NCI-H526 treated with DMSO at 0.1 percent for 48 hours (cell line): ENCODE measurements at regions not wholly inside any gene's neighbourhood (a gene's known extent, or its start where the extent isn't known, plus 50 kb on each side); places are given as distances from the start of the nearest gene placed in this dataset.
"Not testable (repeated sequence)": the region's sequence is repeated elsewhere in the genome, so short reads cannot be mapped to it uniquely, and the experiment has no call there.

Source experiments
- DNase-seq: peaks from one replicate; lab custom pipeline; 2025; lab: John Stamatoyannopoulos, UW

DNA sequence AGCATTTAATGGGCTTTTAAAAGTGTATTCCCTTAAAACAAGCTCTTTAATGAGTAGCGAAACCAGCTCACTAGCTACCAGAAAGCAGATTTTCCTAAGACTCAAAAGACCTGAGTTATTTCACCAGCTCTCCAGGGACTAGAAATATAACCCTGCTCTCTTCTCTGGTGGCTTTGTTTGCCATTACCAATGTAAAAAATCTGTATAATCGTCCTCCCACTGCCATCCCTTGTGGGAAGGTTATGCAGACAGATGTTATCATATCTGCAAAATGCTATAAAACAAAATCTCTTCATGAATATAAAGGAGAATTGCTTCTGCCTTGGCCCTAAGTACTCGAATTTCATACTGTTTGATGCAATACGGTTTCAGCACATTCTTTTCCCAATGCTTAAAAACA, 335.2 kb downstream of the NUP35 start:
- peak; percentile 20 for DNase-seq

GRCh38 chr2:183463821-183464220, 339.6 kb downstream of the NUP35 start:
- no peak for DNase-seq

- no peak for DNase-seq
These were observed 340.8 kb downstream of the NUP35 start for GRCh38 chr2:183465048-183465447.

DNA sequence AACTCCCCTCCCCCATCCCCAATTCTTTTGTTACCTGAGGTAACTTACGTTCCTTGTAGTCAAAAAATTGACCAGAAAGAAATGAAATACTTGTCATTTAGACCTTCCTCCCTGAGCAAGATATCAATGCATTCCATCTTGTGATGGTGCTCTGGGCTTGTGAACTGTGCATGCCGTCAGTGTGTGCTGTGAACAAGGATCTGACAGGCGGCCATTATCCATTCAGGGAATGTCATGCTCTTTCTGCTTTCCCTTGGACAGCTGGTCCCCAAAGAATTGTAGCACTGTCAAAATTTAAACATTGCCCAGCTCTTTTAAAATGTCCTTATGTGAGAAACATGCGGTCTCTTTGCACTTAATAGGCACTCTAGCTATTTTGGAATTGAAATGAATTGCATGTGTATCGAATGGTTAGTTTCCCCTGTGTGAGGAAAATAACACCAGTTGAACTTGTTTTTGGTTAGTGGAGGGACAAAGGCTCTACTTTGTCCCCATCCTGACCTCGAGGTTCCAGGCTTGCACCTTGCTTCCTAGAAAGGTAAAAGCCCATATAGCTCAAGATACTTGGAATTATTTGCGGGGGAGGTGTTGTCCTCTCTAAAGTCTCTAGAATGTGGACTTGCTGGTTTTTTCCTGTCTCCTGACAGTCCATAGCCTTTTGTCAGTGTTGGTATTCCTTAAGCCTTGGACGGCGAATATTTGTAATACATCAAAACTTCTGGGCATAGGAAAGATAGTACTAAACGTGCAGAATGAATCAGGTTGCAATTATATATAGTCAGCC, 350.9 kb downstream of the NUP35 start:
- no peak for DNase-seq

DNA sequence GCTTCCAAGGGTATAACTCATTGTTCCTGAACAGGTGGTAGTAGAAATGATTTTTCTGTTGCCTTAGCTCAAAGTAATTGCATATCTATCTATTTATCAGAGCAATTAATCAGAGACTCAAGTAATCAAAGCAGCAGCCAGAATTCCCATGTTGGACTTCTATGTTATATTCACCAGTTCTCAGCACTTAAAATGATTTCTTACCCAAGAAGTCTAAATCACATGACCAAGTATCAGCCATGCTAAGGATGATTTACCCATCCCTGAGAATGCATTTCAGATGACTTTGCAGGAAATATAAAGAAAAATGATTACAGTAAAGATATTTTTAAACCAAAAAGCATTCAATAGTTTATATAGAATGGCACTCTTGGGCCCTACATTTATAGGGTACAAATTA, 352.2 kb downstream of the NUP35 start:
- DNase-seq, result no peak

DNA sequence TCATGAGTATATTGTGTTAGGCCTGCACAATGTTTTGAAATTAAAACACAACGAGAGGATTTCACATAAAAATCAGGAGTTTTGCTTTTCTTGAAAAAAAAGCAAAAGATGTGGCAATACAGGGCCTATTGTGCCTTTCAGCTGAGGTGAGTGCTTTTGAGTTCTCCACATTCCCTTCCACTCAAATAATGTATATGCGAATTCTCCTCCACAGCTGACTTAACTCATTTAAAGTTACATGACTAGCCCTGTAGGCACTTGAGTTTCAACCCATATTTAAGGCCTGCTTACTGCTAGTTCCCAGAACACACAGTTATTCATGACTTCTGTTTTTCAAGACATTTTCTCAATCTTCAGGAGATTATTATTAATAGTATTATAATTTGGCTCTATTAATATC, 353.1 kb downstream of the NUP35 start:
- no peak for DNase-seq

DNA sequence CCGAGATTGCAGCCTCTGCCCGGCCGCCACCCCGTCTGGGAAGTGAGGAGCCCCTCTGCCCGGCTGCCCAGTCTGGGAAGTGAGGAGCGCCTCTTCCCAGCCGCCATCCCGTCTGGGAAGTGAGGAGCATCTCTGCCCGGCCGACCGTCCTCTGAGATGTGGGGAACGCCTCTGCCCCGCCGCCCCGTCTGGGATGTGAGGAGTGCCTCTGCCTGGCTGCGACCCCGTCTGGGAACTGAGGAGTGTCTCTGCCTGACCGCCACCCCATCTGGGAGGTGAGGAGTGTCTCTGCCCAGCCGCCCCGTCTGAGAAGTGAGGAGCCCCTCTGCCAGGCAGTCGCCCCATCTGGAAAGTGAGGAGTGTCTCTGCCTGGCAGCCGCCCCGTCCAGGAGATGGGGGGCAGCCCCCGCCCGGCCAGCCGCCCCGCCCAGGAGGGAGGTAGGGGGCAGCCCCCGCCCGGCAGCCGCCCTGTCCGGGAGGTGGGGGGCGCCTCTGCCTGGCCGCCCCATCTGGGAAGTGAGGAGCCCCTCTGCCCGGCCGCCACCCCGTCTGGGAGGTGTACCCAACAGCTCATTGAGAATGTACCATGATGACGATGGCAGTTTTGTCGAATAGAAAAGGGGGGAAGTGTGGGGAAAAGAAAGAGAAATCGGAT, 354.8 kb downstream of the NUP35 start:
- not testable (repeated sequence) for DNase-seq

DNA sequence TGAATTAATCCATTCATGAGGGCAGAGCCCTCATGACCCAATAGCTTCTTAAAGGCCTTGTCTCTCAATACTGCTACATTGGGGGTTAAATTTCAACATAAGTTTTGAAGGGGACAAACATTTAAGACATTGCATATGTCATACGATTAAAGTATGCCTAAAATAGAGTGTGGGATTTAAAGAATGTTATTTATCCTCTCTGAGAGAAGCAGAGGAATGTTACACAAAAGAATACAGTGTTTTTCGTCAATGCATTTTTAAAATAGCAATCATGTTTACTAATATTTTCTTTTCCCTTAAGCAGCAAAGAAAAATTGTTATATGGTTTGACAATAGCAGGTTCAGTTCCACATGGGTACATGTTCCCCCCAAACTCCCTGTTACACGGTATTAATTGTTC, 363.1 kb downstream of the NUP35 start:
- DNase-seq, result no peak

DNA sequence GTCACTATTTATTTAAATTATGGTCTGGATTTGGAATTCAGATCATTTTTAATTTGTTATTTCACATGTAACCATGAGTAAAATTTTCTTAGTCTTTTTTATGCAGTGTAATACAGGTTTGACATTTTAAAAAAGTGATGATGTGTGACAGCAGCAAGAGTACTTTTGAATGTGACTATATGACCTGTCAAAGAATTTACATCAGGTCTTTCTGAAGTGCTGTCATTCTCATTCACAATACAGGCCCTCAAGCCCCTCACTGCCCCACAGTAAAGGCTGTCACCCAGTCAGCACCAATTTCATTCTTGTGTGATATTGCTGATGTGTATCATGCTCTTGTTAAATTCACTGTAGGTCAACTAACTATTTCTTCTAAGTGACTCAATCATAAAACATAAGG, 364.2 kb downstream of the NUP35 start:
- no peak for DNase-seq

GRCh38 chr2:183490489-183490888, 366.2 kb downstream of the NUP35 start:
- DNase-seq, result no peak

DNA sequence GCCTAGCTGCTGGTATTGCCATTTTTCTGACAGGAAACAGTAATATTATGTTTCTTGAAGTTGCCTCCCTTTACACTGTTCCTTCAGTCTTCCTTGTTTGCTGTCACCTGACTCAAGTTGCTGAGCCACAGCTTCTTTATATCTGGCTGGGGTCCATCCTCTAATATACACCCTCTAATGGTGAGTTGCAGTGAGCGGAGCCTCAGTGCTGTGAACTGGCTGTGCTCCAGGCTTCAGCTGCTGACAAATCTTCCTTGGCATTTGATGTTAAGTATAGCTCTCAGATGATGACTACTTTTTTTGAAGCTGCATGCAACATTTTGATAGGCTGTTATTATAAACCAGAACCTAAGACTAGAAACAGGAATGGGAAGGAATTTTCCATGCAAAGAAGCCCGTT, 366.7 kb downstream of the NUP35 start:
- no peak for DNase-seq

DNA sequence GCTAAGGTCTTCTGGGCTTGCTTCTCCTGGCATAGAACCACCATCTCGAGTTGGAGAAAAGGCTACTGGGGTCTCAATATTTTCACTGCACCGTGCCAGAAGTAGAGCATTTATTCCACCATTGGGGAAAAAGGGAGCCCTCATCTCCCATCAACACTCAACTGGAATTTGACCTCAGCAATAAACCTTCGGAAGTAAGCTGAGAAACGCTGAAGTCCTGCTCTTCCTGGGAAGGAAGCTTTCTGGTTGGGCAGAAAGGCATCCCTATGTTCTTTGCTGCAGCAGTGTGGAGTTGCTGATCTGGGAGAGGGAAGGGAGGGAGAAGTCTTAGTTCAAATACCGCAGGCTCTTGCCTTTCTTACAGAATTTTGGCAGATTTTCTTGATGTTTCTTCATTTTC, 368.8 kb downstream of the NUP35 start:
- DNase-seq, result no peak

- no peak for DNase-seq
These were observed 370.8 kb downstream of the NUP35 start for GRCh38 chr2:183495079-183495478.

DNA sequence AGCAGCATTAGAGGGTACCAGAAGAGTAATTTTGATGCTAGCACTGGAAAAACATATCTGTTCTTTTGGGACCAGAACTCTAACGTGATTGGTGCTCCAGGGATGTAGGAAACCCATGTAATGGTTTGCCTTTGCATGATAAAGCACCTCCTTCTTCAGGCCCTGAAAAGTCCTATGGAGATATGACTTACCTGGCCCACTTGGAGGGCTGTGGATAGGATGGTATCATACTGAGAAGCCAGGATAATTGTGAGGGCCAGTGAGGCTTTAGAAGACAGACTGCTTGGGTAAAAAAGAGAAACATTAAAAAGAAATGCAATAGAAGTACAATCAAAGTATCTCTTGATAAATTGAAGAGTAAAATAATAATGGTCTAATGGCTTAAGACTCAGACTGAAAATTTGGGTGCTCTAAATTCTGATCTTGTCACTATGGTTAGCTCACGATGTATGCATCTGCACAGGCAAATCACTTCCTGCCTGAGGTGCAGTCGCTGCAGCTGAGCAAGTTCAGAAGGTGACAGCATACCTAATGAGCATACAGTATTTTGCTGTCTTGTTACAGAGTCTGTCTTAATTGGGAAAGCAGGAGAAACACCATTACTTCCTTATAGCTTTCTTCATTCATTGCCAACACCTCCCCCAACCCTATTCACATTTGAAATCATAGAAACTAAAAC, 371.5 kb downstream of the NUP35 start:
- DNase-seq, result peak; percentile 29

DNA sequence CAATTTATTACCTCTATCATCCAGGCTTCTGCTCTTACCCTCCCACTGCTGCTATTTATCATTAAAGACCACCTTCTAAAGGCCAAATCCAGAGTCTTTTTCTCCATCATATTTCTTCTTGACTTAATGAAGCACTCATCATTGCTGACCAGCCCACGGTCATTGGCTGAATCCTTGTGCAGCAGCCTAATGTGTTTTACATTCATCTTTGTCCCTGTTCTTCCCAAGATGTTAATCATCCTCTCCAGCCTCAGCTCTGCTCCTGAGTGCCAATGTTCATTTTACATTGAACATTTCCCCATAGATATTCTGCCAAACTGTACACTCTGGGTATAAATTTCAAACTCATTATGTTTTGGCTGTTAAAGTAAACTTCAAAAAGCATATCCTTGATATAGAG, 373.6 kb downstream of the NUP35 start:
- no peak for DNase-seq

GRCh38 chr2:183505911-183506310, 381.7 kb downstream of the NUP35 start:
- no peak for DNase-seq

GRCh38 chr2:183511154-183511553, 386.9 kb downstream of the NUP35 start:
- no peak for DNase-seq

DNA sequence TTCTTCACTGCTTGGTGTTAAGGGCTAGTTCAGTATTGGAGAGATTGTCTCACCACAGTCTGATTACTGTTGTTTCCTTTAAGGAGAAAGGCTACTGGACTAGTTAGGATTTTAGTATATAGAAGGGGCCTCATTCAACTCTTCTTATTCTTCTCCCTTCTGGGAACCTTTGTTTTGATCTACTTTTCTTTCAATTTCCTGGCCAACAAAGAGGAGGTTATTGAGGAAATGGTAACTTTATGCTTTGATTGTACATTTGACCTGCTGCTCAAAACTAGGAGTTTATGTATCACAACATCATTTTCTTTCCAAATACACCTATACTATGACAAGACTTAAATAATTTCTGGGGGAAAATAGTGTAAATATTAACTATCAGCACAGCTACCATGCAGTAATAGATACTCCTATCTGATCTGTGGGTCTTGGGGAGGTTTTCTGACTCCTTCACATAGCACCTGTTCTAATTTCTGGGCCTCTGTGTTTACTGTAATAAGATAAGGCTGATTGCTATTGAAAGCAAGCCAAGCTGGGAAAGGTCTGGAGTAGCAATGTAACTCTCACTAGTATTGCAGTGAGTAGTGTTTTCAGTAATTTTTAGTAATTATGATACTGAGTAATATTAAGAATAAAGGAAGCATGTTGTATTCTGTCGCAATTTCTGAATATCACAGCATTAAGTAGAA, 395.3 kb downstream of the NUP35 start:
- no peak for DNase-seq

DNA sequence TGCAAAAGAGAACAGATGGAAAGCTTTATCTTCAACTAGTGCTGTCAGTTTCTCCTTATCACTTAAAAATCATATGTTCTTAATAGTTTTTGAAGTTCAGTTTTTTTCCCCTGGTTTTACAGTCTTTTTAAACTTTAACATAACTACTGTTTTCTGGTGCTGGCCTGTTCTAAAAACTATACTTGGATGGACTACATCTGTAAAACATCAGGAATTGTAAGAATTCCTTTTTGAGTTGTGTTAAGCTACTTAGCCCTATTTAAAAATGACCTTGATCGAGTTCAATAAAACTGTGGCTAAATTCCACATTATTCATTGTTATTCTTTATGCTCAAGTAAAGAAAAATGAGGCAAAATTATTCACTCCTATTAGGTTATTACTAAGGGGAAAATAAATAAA, 397.7 kb downstream of the NUP35 start:
- DNase-seq, result no peak

DNA sequence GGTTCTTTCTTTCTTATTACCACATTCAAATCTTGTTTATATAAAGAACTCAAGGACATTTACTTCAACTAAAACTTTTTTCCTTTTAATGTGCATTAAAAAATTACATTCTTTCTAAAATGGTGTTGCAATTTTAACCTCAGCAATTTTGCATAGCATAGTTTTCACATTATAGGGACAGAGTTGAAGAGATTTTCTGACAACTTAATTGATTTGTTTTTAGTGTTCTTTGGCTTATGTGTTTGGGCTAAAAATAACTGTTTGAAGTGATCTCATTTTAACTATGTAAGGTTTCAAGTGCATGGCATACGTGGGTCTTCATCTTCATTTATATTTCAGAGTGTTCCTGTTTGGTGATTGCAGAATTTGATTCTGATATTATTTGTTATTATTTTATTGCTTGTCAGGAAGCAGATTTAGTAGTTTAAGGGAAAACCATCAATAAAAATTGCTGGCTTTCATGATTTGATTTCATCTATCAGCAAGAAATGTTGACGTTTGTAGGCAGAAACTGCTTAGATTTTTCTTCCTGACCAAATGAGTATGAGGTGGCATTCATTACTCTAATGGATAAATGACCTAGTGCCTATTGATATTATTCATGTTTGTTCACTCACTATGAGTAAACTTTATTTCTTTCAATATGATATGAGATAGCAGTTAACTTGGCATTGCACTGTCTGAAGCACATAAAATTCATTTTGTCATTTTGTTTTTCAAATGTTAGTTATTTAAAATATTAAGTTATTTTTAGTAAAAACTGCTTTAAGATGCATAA, 398.4 kb downstream of the NUP35 start:
- no peak for DNase-seq

GRCh38 chr2:183530333-183530901, 406.2 kb downstream of the NUP35 start:
- DNase-seq, result no peak

DNA sequence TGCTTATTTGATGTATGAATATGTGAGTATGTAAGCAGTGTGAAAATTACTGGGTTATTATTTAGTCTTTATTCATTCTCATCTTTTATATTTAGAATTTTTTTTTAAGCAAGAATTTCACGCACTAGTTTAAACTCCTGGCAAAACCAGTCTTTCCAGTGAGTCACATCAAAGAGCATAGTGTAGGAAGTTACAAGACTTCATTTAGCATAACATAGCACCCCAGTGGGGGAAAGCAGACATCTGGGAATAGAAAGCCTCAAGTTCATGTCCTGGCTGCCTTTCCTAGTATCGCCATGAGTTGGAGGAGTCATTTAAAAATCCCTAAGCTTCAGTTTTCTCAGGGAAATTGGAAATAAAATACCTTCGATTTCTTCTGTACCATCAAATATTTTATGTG, 408.3 kb downstream of the NUP35 start:
- DNase-seq, result no peak
